ENCODE measurements at regions not wholly inside any gene's neighbourhood (a gene's known extent, or its start where the extent isn't known, plus 50 kb on each side); places are given as distances from the start of the nearest gene placed in this dataset.

GRCh38 chr4:127580891-127581290 is 51.9 kb upstream of the INTU start:
- TF ChIP-seq CTCF (IDR thresholded peaks at IDR 0.05; ENCODE audit: insufficient read depth, low read length) (no peak), POLR2AphosphoS5 (IDR thresholded peaks at IDR 0.05; ENCODE audit: low read depth) (no peak), REST (IDR thresholded peaks at IDR 0.05; ENCODE audit: insufficient replicate concordance, low read depth) (no peak)

Data from HL-60 (cell line).